ENCODE measurements at regions not wholly inside any gene's neighbourhood (a gene's known extent, or its start where the extent isn't known, plus 50 kb on each side); places are given as distances from the start of the nearest gene placed in this dataset.
"Not testable (repeated sequence)": the region's sequence is repeated elsewhere in the genome, so short reads cannot be mapped to it uniquely, and the experiment has no call there.

GRCh38 chr14:85830549-85830948, 300.6 kb downstream of the FLRT2 start:
- not testable (repeated sequence) for H3K9me3 ChIP-seq (ENCODE audit: low read length); H3K9ac ChIP-seq (ENCODE audit: low read length); H3F3A ChIP-seq (ENCODE audit: insufficient read depth, low read length, poor library complexity, severe bottlenecking); H3K27ac ChIP-seq (ENCODE audit: low read length); H3K4me2 ChIP-seq (ENCODE audit: low read length); H3K27me3 ChIP-seq (ENCODE audit: insufficient read depth, low read depth, low read length); H3K36me3 ChIP-seq (ENCODE audit: insufficient read depth, low read length); H3K9me2 ChIP-seq (ENCODE audit: insufficient read depth, low read length); H2AFZ ChIP-seq (ENCODE audit: low read depth, low read length); H3K79me2 ChIP-seq (replicated peaks; ENCODE audit: insufficient read depth, low read length); H4K20me1 ChIP-seq (ENCODE audit: insufficient read depth); H3K4me3 ChIP-seq (ENCODE audit: low read length)

- not testable (repeated sequence) for H3K9me3 ChIP-seq (ENCODE audit: low read length); H3K27me3 ChIP-seq (ENCODE audit: insufficient read depth, low read depth, low read length); H2AFZ ChIP-seq (ENCODE audit: low read depth, low read length); H3F3A ChIP-seq (ENCODE audit: insufficient read depth, low read length, poor library complexity, severe bottlenecking); H3K9me2 ChIP-seq (ENCODE audit: insufficient read depth, low read length); H3K36me3 ChIP-seq (ENCODE audit: insufficient read depth, low read length); H3K27ac ChIP-seq (ENCODE audit: low read length); H3K79me2 ChIP-seq (replicated peaks; ENCODE audit: insufficient read depth, low read length); H3K4me3 ChIP-seq (ENCODE audit: low read length); H4K20me1 ChIP-seq (ENCODE audit: insufficient read depth); H3K4me2 ChIP-seq (ENCODE audit: low read length); H3K9ac ChIP-seq (ENCODE audit: low read length)
Measured at GRCh38 chr14:85829601-85830000, 299.7 kb downstream of the FLRT2 start.

GRCh38 chr14:85824526-85824925, 294.6 kb downstream of the FLRT2 start:
- Histone ChIP-seq H3K9me3 (ENCODE audit: low read length) (no peaks in the 10 kb centered on the region), H2AFZ (ENCODE audit: low read depth, low read length) (no peak overlapping the region), H3K36me3 (ENCODE audit: insufficient read depth, low read length) (no peaks in the 10 kb centered on the region), H3K79me2 (replicated peaks; ENCODE audit: insufficient read depth, low read length) (no peaks in the 10 kb centered on the region), H3K4me3 (ENCODE audit: low read length) (no peak overlapping the region), H3K27me3 (ENCODE audit: insufficient read depth, low read depth, low read length) (no peaks in the 10 kb centered on the region), H3K4me2 (ENCODE audit: low read length) (no peak overlapping the region), H3K9ac (ENCODE audit: low read length) (no peak overlapping the region), H3K27ac (ENCODE audit: low read length) (no peak overlapping the region), H3F3A (ENCODE audit: insufficient read depth, low read length, poor library complexity, severe bottlenecking) (no peaks in the 10 kb centered on the region), H3K9me2 (ENCODE audit: insufficient read depth, low read length) (no peaks in the 10 kb centered on the region), H4K20me1 (ENCODE audit: insufficient read depth) (no peaks in the 10 kb centered on the region)
- TF ChIP-seq REST (IDR thresholded peaks at IDR 0.05; ENCODE audit: borderline replicate concordance) (no peak), CTCF (IDR thresholded peaks at IDR 0.05; ENCODE audit: poor library complexity, severe bottlenecking) (no peak), RAD21 (conservative IDR thresholded peaks at IDR 0.05) (no peak), SMC3 (conservative IDR thresholded peaks at IDR 0.05; ENCODE audit: poor library complexity) (no peak), TAF1 (IDR thresholded peaks at IDR 0.05; ENCODE audit: low read depth) (no peak)

- Histone ChIP-seq H4K20me1 (ENCODE audit: insufficient read depth) (no peaks in the 10 kb centered on the region), H3K27me3 (ENCODE audit: insufficient read depth, low read depth, low read length) (no peaks in the 10 kb centered on the region), H3K4me3 (ENCODE audit: low read length) (no peak overlapping the region), H3K27ac (ENCODE audit: low read length) (no peak overlapping the region), H2AFZ (ENCODE audit: low read depth, low read length) (no peak overlapping the region), H3K36me3 (ENCODE audit: insufficient read depth, low read length) (no peaks in the 10 kb centered on the region), H3K9me3 (ENCODE audit: low read length) (no peaks in the 10 kb centered on the region), H3K79me2 (replicated peaks; ENCODE audit: insufficient read depth, low read length) (no peaks in the 10 kb centered on the region), H3K9ac (ENCODE audit: low read length) (no peak overlapping the region), H3K9me2 (ENCODE audit: insufficient read depth, low read length) (no peaks in the 10 kb centered on the region), H3F3A (ENCODE audit: insufficient read depth, low read length, poor library complexity, severe bottlenecking) (no peaks in the 10 kb centered on the region), H3K4me2 (ENCODE audit: low read length) (no peak overlapping the region)
- TF ChIP-seq CTCF (IDR thresholded peaks at IDR 0.05; ENCODE audit: poor library complexity, severe bottlenecking) (no peak), POLR2AphosphoS5 (IDR thresholded peaks at IDR 0.05) (no peak)
Measured at GRCh38 chr14:85822236-85822635, 292.3 kb downstream of the FLRT2 start.
